ENCODE measurements at regions not wholly inside any gene's neighbourhood (a gene's known extent, or its start where the extent isn't known, plus 50 kb on each side); places are given as distances from the start of the nearest gene placed in this dataset.

GRCh38 chr6:84425971-84426705 is 198.7 kb upstream of the CEP162 start:
- no peak for FAIRE-seq

GRCh38 chr6:84424956-84425355 is 197.5 kb upstream of the CEP162 start:
- FAIRE-seq: no peak
- DNase-seq (ENCODE audit: insufficient read length, low spot score): no peak

More at GRCh38 chr6:84425971-84426705, 198.7 kb upstream of the CEP162 start:
- DNase-seq (ENCODE audit: insufficient read length, low spot score): no peak

DNA sequence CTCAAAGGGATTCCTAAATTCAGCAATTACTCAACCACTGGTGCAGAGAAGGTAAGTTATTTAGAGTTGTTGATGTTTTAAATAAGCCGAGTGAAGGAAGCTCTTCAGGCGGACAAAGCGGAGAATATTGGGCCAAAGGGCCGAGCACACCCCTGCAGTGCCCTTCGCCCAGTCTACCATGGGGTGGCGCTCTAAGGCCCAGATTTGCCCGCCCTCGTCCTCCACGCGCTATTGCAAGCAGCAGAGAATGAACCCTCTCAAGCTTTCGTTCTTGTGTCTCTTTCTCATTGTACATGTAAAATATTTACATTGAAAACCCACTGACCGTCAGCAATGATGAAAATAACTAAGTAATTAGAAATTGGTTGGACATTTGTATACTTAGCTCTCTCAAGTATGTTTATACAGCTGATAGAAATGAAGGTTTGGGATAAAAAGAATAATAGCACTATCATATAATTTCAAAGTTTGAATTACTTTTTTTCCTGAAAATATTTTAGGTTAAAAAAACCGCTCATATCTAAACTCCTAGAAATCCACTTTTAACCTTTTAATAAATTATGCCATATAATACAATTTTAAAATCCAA is 195.0 kb upstream of the CEP162 start:
- DNase-seq (ENCODE audit: insufficient read length, low spot score) (peak; percentile 49), FAIRE-seq (no peak)

GRCh38 chr6:84421031-84421430 is 193.6 kb upstream of the CEP162 start:
- FAIRE-seq: no peak
- no peak for DNase-seq (ENCODE audit: insufficient read length, low spot score)

DNA sequence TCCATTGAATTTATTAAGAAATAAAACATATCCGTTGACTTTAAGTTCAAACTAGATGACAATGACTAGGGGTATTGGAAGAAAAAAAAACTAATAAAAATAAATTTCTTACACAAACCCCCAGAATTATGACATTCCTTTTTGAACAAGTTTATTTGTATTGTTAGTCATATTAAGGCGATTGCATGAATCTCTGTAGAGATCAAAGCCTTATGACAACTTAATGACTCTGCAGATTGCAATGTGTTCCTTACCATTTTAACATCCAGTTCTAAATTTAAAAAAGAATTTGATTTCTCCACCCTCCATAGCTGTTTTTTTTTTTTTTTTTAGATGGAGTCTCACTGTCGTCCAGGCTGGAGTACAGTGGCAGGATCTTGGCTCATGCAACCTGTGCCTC is 189.8 kb upstream of the CEP162 start:
- DNase-seq (ENCODE audit: insufficient read length, low spot score): no peak
- no peak for FAIRE-seq

- FAIRE-seq: no peak
These were observed 188.7 kb upstream of the CEP162 start for GRCh38 chr6:84416043-84416657.

DNA sequence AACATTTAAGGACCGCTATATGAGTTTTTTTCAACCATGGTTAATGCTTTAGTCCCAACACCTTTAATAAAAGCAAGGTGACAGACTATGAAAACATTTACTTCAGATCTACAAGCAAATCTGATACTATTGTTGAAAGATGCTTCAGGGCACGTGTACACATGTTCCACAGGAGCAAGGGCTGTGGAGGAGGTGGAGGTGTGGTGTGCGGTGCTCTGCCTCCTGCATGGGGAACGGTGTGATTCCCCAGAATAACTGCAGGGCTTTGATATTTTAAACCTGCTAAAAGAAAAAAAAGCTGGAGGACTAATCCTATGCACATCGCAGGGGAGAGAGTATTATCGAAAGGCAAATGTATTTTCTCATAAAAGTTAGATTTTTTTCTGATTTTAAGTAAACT is 188.1 kb upstream of the CEP162 start:
- DNase-seq (ENCODE audit: insufficient read length, low spot score) (no peak), FAIRE-seq (no peak)

More at GRCh38 chr6:84416043-84416657, 188.7 kb upstream of the CEP162 start:
- DNase-seq (ENCODE audit: insufficient read length, low spot score): no peak

- DNase-seq (ENCODE audit: insufficient read length, low spot score) (no peak), FAIRE-seq (no peak)
These were observed 187.6 kb upstream of the CEP162 start for GRCh38 chr6:84415068-84415467.

DNA sequence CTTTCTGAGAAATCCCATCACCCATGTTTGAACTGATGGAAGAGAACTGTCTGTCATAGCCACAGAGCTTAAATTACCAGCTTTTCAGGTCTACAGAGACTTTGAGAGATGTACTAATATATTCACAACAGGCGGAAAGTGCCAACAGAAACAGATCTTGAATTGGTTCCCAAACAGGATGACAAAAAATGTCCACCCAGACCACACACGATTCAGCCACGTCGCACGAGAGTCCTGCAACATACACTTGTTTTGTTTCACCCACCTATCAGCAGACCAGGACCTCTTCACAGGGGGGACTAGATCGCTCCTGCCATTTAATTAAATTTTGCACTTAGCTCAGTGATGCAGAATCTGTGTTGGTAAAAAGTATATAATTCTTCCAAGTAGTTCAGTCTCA is 187.1 kb upstream of the CEP162 start:
- FAIRE-seq (no peak), DNase-seq (ENCODE audit: insufficient read length, low spot score) (no peak)

- no peak for FAIRE-seq
- no peak for DNase-seq (ENCODE audit: insufficient read length, low spot score)
These were observed 183.7 kb upstream of the CEP162 start for GRCh38 chr6:84411060-84411629.

GRCh38 chr6:84409911-84410310 is 182.5 kb upstream of the CEP162 start:
- FAIRE-seq (no peak), DNase-seq (ENCODE audit: insufficient read length, low spot score) (no peak)

DNA sequence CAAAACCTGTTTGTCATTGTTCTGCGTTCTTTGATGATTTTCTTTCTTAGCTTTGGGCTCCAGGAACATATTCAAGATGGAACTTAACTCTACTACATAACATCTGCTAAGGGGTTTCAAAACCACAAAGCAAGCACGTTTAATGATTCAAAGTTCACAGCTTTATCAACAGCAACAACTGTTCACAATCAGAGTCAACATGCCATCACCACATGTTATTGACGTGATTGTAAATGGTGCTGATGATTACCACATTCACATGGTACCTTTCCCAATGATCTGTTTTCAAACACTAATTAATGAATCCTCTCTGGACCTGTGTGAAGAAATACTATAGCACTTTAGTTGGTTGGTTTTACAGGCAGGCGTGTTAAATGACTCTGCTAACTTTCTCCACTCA is 180.6 kb upstream of the CEP162 start:
- no peak for FAIRE-seq
- DNase-seq (ENCODE audit: insufficient read length, low spot score): no peak

GRCh38 chr6:84403545-84403944 is 176.1 kb upstream of the CEP162 start:
- no peak for DNase-seq (ENCODE audit: insufficient read length, low spot score)
- no peak for FAIRE-seq

GRCh38 chr6:84399003-84399402 is 171.6 kb upstream of the CEP162 start:
- DNase-seq (ENCODE audit: insufficient read length, low spot score): no peak
- FAIRE-seq: no peak

- no peak for FAIRE-seq
These were observed 164.8 kb upstream of the CEP162 start for GRCh38 chr6:84392261-84392660.

GRCh38 chr6:84390851-84391250 is 163.4 kb upstream of the CEP162 start:
- FAIRE-seq (no peak), DNase-seq (ENCODE audit: insufficient read length, low spot score) (no peak)

More at GRCh38 chr6:84392261-84392660, 164.8 kb upstream of the CEP162 start:
- no peak for DNase-seq (ENCODE audit: insufficient read length, low spot score)

DNA sequence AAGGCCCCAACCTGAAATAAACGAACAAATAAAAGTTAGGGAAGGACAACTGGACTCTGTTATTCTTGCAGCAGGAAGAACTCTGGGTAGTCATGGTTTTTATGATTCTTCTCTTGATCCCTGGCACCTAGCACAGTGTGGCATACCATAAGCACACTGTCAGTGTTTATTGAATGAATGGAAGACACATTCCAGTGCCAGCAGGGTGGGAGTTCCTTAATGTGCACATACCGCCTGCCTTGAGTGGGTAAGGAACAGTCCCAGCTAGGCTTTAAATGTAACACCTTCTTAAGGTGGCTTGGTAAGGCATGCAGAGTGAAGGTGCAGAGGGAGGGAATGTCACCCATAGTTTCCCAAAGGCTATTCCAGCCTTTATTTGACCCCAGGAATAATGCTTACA is 162.9 kb upstream of the CEP162 start:
- DNase-seq (ENCODE audit: insufficient read length, low spot score) (no peak), FAIRE-seq (no peak)

- DNase-seq (ENCODE audit: insufficient read length, low spot score) (no peak), FAIRE-seq (no peak)
These were observed 151.7 kb upstream of the CEP162 start for GRCh38 chr6:84379142-84379541.

DNA sequence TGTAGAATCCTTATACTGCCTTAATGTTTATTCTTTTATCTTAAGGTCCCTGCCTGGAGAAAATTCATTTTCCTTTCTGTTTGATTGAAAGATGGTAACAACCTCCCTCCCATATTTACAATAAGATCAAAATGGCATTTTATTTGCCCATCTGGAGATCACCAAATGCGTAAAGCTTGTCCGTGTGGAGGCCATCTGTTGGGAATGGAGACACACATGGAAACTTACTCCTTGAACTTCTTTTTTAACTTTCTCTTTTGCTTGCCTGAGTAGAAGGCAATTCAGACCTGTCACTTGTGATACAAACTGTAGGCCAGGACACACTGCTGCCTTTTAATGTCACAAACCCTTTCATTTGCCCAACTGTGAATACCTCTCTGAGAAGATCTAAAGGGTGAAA is 144.8 kb upstream of the CEP162 start:
- FAIRE-seq (no peak), DNase-seq (ENCODE audit: insufficient read length, low spot score) (no peak)

- FAIRE-seq: no peak
- no peak for DNase-seq (ENCODE audit: insufficient read length, low spot score)
These were observed 144.2 kb upstream of the CEP162 start for GRCh38 chr6:84371681-84372080.

DNA sequence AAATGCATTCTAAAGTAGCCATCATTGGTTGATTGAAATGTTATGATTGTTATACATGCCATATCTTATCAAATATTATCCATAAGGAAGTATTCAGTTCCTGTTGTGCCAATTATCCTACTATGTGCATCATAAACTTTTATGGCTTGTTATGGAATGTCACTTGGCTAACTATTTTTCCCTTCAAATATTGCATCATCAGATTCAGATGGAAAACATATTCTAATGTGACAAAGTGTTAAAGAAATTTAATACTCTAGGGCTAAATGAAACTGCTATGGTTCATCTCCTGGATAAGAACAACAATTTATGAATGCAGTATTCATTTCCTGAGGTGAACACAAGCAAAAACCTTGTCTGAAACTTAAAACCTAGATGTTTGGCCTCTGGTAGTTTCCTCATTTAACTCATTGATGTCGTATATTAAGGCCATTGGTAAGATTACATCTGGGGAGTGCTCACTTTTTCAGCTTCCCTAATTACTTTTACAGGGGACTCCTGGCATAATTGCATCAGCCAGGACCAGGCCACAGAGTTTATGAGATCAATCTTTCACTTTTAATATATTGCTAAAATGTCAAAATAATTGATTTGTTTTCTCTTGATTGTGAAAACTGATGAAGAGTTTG is 134.9 kb upstream of the CEP162 start:
- FAIRE-seq: no peak

More for the DNA sequence above, 134.9 kb upstream of the CEP162 start:
- no peak for DNase-seq (ENCODE audit: insufficient read length, low spot score)
